Cardiac fibroblast (primary cell): ENCODE measurements at regions not wholly inside any gene's neighbourhood (a gene's known extent, or its start where the extent isn't known, plus 50 kb on each side); places are given as distances from the start of the nearest gene placed in this dataset.

Experiments used
- DNase-seq, 2 donors: peaks; one replicate each; pipeline versions ENCODE4 v3.0.0 to v3.0.0-alpha.2; 2010; ENCODE audit warnings: low read depth in 2 of 2
- H3K4me3 ChIP-seq, 2 donors: replicated peaks in 1 of 2; 1 replicate in 1 of 2; 2 replicates in 1 of 2; pipeline ENCODE4 v1.5.1; 2011; ENCODE audit warnings: low read depth in 2 of 2, low read length in 2 of 2, mild to moderate bottlenecking in 2 of 2, moderate library complexity in 1 of 2
- TF ChIP-seq, protein P1 (sequence below): IDR thresholded peaks from one replicate; pipeline ENCODE4 v1.5.1; 2011; ENCODE audit warnings: low read depth, mild to moderate bottlenecking, low read length, inconsistent platforms

DNA sequence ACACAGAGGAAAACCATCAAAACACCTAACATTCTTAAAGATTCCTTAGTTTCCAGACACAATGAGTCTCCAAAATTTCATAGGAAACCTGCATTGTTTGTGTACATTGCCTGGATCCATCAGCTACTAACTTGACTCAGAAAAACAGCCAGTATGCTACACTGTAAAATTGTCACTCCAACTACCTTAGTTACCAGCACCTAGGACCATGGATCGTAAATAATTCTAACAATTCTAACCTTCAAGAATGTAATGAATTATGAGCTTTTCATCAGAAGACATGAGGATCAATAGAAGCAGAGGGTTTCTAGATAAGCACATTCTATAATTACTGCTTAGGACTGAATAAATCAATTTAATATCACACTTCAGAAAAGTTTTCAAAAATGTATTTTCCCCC is 851.5 kb downstream of the SORCS1 start:
- no peak for DNase-seq
- no peak overlapping the region for H3K4me3 ChIP-seq
- TF ChIP-seq, protein P1, sequence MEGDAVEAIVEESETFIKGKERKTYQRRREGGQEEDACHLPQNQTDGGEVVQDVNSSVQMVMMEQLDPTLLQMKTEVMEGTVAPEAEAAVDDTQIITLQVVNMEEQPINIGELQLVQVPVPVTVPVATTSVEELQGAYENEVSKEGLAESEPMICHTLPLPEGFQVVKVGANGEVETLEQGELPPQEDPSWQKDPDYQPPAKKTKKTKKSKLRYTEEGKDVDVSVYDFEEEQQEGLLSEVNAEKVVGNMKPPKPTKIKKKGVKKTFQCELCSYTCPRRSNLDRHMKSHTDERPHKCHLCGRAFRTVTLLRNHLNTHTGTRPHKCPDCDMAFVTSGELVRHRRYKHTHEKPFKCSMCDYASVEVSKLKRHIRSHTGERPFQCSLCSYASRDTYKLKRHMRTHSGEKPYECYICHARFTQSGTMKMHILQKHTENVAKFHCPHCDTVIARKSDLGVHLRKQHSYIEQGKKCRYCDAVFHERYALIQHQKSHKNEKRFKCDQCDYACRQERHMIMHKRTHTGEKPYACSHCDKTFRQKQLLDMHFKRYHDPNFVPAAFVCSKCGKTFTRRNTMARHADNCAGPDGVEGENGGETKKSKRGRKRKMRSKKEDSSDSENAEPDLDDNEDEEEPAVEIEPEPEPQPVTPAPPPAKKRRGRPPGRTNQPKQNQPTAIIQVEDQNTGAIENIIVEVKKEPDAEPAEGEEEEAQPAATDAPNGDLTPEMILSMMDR: no peak

DNA sequence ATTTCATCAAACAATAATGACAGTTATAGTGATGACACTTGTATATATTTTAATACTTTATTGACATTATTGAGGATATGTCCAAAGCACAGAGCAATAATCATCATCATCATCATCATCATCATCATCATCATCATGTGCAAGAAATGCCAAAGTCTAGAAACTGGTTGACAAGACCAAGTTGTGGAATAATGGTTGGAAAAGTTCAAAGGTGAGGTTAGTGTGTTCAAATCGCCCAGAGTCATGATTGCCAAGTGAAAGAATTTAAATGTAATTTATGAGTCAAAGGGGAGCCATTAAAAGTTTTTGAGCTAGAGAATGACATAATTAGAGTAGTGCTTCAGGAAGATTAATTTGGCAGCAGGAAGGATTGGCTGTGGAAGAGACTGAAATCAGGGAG is 852.4 kb downstream of the SORCS1 start:
- TF ChIP-seq, protein P1: no peak
- no peak for DNase-seq
- H3K4me3 ChIP-seq: no peak overlapping the region

DNA sequence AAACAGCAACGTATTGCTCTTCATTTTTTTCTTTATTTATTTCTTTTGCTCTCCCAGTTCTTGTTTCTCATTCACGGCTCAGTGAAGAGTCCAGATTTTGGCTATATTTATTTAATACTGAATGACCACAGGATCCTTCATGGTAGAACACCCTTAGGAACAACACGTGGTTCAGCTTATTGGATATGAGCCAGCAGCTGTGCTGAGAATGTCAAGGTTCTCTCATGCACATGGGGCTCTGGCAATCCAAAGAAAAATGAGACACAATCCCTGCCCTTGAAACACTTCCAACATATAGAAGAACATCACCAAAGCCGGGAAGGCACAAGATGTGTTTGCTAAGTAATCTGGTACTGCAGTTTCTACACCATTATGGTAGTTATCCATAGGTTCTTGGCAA is 852.9 kb downstream of the SORCS1 start:
- TF ChIP-seq, protein P1: no peak
- H3K4me3 ChIP-seq: no peak overlapping the region
- peak; percentile 4 to 17 for DNase-seq

DNA sequence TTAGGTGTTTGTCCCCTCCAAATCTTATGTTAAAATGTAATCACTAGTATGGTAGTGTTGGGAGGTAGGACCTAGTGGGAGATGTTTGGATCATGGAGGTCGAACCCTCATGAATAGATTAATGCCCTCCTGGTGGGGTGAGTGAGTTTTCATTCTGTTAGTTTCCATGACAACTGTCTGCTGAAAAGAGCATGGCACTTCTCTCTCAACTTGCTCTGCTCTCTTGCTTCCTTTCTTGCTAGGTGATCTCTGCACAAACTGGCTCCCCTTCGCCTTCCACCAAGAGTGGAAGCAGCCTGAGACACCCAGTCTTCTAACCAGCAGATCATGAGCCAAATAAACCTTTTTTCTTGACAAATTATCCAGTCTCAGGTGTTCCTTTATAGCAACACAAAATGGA is 853.9 kb downstream of the SORCS1 start:
- TF ChIP-seq, protein P1: no peak
- H3K4me3 ChIP-seq: no peak overlapping the region
- DNase-seq: no peak

DNA sequence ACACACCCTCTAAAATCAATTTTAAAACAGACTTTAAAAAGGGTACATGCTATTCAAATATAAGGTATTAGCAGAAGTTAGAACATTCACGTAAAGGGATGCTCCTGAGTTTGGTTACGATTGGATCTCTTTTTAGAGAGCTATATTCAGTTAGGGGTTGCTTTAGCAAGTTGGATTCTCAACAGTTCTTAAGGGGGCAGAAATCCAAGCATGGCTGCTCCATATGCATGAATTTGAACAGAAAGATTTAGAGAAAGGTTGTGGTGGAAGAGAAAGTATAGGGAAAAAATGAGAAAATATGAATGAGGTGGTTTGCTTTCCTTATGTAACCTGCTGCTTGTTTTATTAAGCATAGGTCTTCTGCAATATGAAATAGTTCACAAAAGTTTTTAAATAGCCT is 855.1 kb downstream of the SORCS1 start:
- TF ChIP-seq, protein P1: no peak
- no peak overlapping the region for H3K4me3 ChIP-seq
- DNase-seq: no peak

DNA sequence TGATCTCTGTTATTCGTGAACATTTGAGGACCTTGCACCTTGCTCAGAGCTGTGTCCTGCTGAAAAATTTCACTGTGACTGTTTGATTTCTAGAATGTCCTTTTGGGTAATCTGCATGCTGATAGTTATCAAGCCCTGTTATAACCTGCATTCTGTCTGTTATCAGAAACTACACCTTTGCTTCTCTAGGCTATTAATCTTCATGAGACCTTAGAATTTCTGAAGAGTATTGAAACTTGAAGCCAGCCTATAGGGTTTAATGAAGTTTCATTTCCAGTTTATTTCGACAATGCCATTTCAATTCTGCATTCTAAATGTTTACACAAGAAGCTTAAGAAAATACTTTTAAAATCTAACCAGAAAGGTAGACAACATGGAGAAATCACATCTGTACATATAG is 856.2 kb downstream of the SORCS1 start:
- no peak for DNase-seq
- no peak overlapping the region for H3K4me3 ChIP-seq
- TF ChIP-seq, protein P1: no peak

DNA sequence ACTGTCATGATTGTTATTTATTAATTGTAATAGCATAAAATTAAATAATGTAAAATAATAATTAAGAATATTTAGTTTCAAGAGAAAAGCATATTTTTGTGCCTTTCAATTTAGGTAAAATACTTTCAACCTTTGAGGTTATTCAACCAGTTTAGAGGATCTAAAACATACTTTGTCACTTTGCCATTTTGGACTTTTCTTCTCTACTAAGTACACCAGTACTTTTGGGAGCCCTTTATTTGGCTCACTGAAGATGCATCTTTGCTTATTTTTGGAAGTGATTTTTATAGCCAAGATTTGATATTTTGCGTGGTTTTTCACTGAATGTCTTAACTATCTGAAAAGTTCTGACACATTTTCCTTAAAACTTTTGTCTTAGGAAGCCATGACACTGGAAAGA is 860.5 kb downstream of the SORCS1 start:
- H3K4me3 ChIP-seq: no peak overlapping the region
- TF ChIP-seq, protein P1: no peak
- no peak for DNase-seq
